ENCODE measurements at regions not wholly inside any gene's neighbourhood (a gene's known extent, or its start where the extent isn't known, plus 50 kb on each side); places are given as distances from the start of the nearest gene placed in this dataset.

GRCh38 chr20:22305381-22305780 is 279.0 kb downstream of the FOXA2 start:
- H3K4me3 ChIP-seq: no peak overlapping the region
- no peaks in the 10 kb centered on the region for H3K36me3 ChIP-seq
- no peak for DNase-seq
- H3K27ac ChIP-seq (replicated peaks): no peak overlapping the region
- no peaks in the 10 kb centered on the region for H3K9me3 ChIP-seq (replicated peaks)
- intact Hi-C loops (cut with micrococcal nuclease): no loop called here
- H3K27me3 ChIP-seq (ENCODE audit: low read depth): peaks cover 28% of the 10 kb centered on the region
- H3K4me1 ChIP-seq: no peaks in the 10 kb centered on the region
- no peak for TF ChIP-seq CTCF (IDR thresholded peaks at IDR 0.05; ENCODE audit: borderline replicate concordance)

GRCh38 chr20:22303523-22303922 is 280.8 kb downstream of the FOXA2 start:
- no peaks in the 10 kb centered on the region for H3K36me3 ChIP-seq
- intact Hi-C loops (cut with micrococcal nuclease): no loop called here
- H3K27me3 ChIP-seq (ENCODE audit: low read depth): peaks cover 18% of the 10 kb centered on the region
- no peak overlapping the region for H3K4me3 ChIP-seq
- no peaks in the 10 kb centered on the region for H3K4me1 ChIP-seq
- no peak for TF ChIP-seq CTCF (IDR thresholded peaks at IDR 0.05; ENCODE audit: borderline replicate concordance)
- DNase-seq: no peak
- no peak overlapping the region for H3K27ac ChIP-seq (replicated peaks)
- H3K9me3 ChIP-seq (replicated peaks): peaks cover 9% of the 10 kb centered on the region

- intact Hi-C loops (cut with micrococcal nuclease): no loop called here
- Histone ChIP-seq H3K4me1 (no peaks in the 10 kb centered on the region), H3K27ac (replicated peaks) (no peak overlapping the region), H3K4me3 (no peak overlapping the region), H3K9me3 (replicated peaks) (peaks cover 9% of the 10 kb centered on the region), H3K36me3 (no peaks in the 10 kb centered on the region), H3K27me3 (ENCODE audit: low read depth) (peaks cover 18% of the 10 kb centered on the region)
- no peak for TF ChIP-seq CTCF (IDR thresholded peaks at IDR 0.05; ENCODE audit: borderline replicate concordance)
- no peak for DNase-seq
Measured at GRCh38 chr20:22302039-22302438, 282.3 kb downstream of the FOXA2 start.

GRCh38 chr20:22293886-22294285 is 290.5 kb downstream of the FOXA2 start:
- TF ChIP-seq CTCF (IDR thresholded peaks at IDR 0.05; ENCODE audit: borderline replicate concordance): no peak
- no peak overlapping the region for H3K4me3 ChIP-seq
- intact Hi-C loops (cut with micrococcal nuclease): no loop called here
- no peaks in the 10 kb centered on the region for H3K9me3 ChIP-seq (replicated peaks)
- DNase-seq: no peak
- no peak overlapping the region for H3K27ac ChIP-seq (replicated peaks)
- no peaks in the 10 kb centered on the region for H3K36me3 ChIP-seq
- no peaks in the 10 kb centered on the region for H3K4me1 ChIP-seq
- H3K27me3 ChIP-seq (ENCODE audit: low read depth): peaks cover 52% of the 10 kb centered on the region

- no peak for TF ChIP-seq CTCF (IDR thresholded peaks at IDR 0.05; ENCODE audit: borderline replicate concordance)
- intact Hi-C loops (cut with micrococcal nuclease): no loop called here
- no peak overlapping the region for H3K27ac ChIP-seq (replicated peaks)
- DNase-seq: no peak
- H3K9me3 ChIP-seq (replicated peaks): no peaks in the 10 kb centered on the region
- H3K4me1 ChIP-seq: no peaks in the 10 kb centered on the region
- no peak overlapping the region for H3K4me3 ChIP-seq
- H3K36me3 ChIP-seq: no peaks in the 10 kb centered on the region
- peaks cover 82% of the 10 kb centered on the region for H3K27me3 ChIP-seq (ENCODE audit: low read depth)
Measured at GRCh38 chr20:22289442-22289841, 294.9 kb downstream of the FOXA2 start.

GRCh38 chr20:22288957-22289356 is 295.4 kb downstream of the FOXA2 start:
- DNase-seq: no peak
- Histone ChIP-seq H3K36me3 (no peaks in the 10 kb centered on the region), H3K4me3 (no peak overlapping the region), H3K4me1 (no peaks in the 10 kb centered on the region), H3K27ac (replicated peaks) (no peak overlapping the region), H3K27me3 (ENCODE audit: low read depth) (peaks cover 81% of the 10 kb centered on the region), H3K9me3 (replicated peaks) (no peaks in the 10 kb centered on the region)
- intact Hi-C loops (cut with micrococcal nuclease): no loop called here
- TF ChIP-seq CTCF (IDR thresholded peaks at IDR 0.05; ENCODE audit: borderline replicate concordance): no peak
